ENCODE measurements at regions not wholly inside any gene's neighbourhood (a gene's known extent, or its start where the extent isn't known, plus 50 kb on each side); places are given as distances from the start of the nearest gene placed in this dataset.

- TF ChIP-seq CTCF (conservative IDR thresholded peaks at IDR 0.05; ENCODE audit: low read depth, low read length) (no peak), EZH2 (IDR thresholded peaks at IDR 0.05; ENCODE audit: borderline replicate concordance, low read depth, low read length, poor library complexity, severe bottlenecking) (no peak)
These were observed 341.1 kb downstream of the RAPGEF2 start for GRCh38 chr4:159443975-159444374.

All from A673 (cell line).